ENCODE measurements at regions not wholly inside any gene's neighbourhood (a gene's known extent, or its start where the extent isn't known, plus 50 kb on each side); places are given as distances from the start of the nearest gene placed in this dataset.

DNA sequence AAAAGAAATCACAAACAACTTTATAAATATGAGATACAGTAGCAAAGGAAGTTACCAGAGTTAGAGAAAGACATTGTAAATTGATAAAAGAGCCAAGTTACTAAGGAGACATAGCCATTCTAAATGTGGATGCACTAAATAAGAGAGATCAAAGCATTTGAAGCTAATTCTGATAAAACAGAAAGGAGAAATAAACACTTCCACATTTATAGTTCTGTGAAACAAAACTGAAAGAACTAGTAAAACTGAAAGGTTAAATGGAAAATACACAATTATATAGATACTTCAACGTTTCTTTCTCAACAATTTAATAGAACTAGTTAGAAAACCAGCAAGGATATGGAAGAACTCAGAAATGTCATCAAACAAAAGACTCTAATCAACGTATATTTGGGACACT is 309.0 kb upstream of the CDH2 start:
- TF ChIP-seq ZBTB40 (IDR thresholded peaks at IDR 0.05; ENCODE audit: borderline replicate concordance) (peak; percentile 48; the same call in 1 of the 2 replicates), TCF7 (IDR thresholded peaks at IDR 0.05; ENCODE audit: borderline replicate concordance) (peak; percentile 57; the same call in 1 of the 2 replicates), TAF1 (IDR thresholded peaks at IDR 0.05; ENCODE audit: borderline replicate concordance, low read depth, low read length) (no peak), MTA2 (IDR thresholded peaks at IDR 0.05; ENCODE audit: low read depth) (peak; percentile 45; the same call in 1 of the 2 replicates), CHD4 (IDR thresholded peaks at IDR 0.05) (no peak)
- ChIA-PET RAD21 (ENCODE audit: unreplicated experiment) (no interaction called here), CTCF (no interaction called here), POLR2A (no interaction called here), SMC1A (ENCODE audit: uncharacterized antibody, unreplicated experiment) (interaction anchor here (0.8 kb wide), 1 partner anchor 27 kb away, joined by 3 read pairs; no protein-coding TSS in a partner anchor)
- no TSS peak for BruUV-seq (replicated peaks)
- DNase-seq (ENCODE audit: low read depth, low spot score) (no peak), ATAC-seq (peak; percentile 87), FAIRE-seq (no peak)
- no peaks in the 10 kb centered on the region for H3K9me3 ChIP-seq (replicated peaks; ENCODE audit: control insufficient read depth, insufficient read depth, low read length)
- no peaks in the 10 kb centered on the region for H4K20me1 ChIP-seq (ENCODE audit: control insufficient read depth, insufficient read depth)
- no peak overlapping the region for H3K4me3 ChIP-seq
- H3K79me2 ChIP-seq (ENCODE audit: control insufficient read depth, insufficient read depth, low read length), result no peaks in the 10 kb centered on the region
- H3K4me2 ChIP-seq (ENCODE audit: control insufficient read depth, insufficient read depth), result no peak overlapping the region
- no peaks in the 10 kb centered on the region for H3K36me3 ChIP-seq (ENCODE audit: control insufficient read depth in 2 of 2, insufficient read depth in 2 of 2, low read length in 1 of 2)
- WGBS (ENCODE audit: insufficient coverage, insufficient replicate concordance, low lambda C conversion rate, missing lambda C conversion rate), result 0% methylated on average over 2 of the region's 2 CpGs
- H3K27ac ChIP-seq (ENCODE audit: control insufficient read depth, insufficient read depth), result no peak overlapping the region
- no peak overlapping the region for H3K9ac ChIP-seq (ENCODE audit: control insufficient read depth, insufficient read depth, low read length)
- no peaks in the 10 kb centered on the region for H3K4me1 ChIP-seq (ENCODE audit: control insufficient read depth, insufficient read depth, low read length)
- no peaks in the 10 kb centered on the region for H3K27me3 ChIP-seq (replicated peaks in 1 of 2; ENCODE audit: control insufficient read depth in 2 of 2, insufficient read depth in 2 of 2, low read length in 1 of 2)
- in situ Hi-C loops (cut with MboI), result no loop called here
- H2AFZ ChIP-seq (ENCODE audit: control insufficient read depth, low read depth, low read length), result no peak overlapping the region
- intact Hi-C loops (cut with micrococcal nuclease; ENCODE audit: unreplicated experiment), result no loop called here
